SK-N-MC (cell line): ENCODE measurements at regions not wholly inside any gene's neighbourhood (a gene's known extent, or its start where the extent isn't known, plus 50 kb on each side); places are given as distances from the start of the nearest gene placed in this dataset.

Experiments used
- EZH2 ChIP-seq: fragments of 200-600 bp; sonication (generic); IDR thresholded peaks from one replicate; pipeline ENCODE4 v1.6.1; 2017; ENCODE audit warnings: antibody characterized with exemption
- POLR2AphosphoS5 ChIP-seq: IDR thresholded peaks from 2 replicates; pipeline ENCODE4 v1.6.1; 2012; ENCODE audit warnings: mild to moderate bottlenecking, low read depth, low read length, borderline replicate concordance

DNA sequence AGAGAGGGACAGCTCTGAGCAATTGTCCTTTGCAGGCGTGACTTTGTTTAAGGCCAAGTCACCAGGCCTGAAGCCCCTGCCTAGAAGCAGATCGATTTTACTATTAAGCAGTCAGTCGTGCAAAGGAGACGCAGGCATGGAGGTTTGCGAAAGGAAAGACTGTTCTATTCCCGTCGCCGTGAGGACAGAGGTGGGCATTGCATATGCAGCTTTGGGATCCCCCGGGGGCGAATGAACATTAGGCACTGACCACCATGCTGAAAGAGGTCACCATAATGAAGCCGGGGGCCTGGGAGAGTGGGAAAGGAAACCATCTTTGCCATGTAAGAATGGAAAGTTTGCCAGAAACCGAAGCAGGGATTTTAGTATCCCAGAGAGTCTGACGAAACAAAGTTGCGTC is 231.6 kb downstream of the BCL11A start:
- TF ChIP-seq EZH2 (no peak), POLR2AphosphoS5 (no peak)
